Medulla oblongata (tissue), 1 donor: ENCODE measurements at regions not wholly inside any gene's neighbourhood (a gene's known extent, or its start where the extent isn't known, plus 50 kb on each side); places are given as distances from the start of the nearest gene placed in this dataset.

Experiments used
- DNase-seq: peaks from one replicate; pipeline ENCODE4 v3.0.0-alpha.2; 2015; ENCODE audit errors: extremely low spot score

DNA sequence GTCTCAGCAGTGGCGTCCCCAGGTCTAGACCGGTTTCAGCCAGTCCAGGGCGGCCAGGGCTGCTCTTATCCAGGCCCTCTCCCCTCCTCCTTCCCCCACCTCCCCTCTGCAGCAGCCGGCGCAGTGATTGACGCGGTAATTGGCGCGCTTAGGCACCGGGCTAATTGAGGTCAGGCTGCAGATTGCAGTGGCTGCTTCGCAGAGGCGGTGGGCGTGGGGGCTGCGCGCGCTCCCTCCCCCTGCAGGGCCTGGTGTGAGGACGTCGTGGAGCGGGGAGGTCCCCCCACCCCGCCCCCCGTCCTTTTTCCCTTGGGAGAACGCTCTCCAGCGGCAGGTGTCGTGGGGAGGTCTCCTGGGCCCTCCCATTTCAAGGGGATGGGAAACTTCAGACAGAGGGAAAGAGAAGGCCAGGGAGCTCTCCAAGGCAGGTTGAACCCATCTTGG, 70.4 kb upstream of the BLCAP start:
- DNase-seq = no peak

DNA sequence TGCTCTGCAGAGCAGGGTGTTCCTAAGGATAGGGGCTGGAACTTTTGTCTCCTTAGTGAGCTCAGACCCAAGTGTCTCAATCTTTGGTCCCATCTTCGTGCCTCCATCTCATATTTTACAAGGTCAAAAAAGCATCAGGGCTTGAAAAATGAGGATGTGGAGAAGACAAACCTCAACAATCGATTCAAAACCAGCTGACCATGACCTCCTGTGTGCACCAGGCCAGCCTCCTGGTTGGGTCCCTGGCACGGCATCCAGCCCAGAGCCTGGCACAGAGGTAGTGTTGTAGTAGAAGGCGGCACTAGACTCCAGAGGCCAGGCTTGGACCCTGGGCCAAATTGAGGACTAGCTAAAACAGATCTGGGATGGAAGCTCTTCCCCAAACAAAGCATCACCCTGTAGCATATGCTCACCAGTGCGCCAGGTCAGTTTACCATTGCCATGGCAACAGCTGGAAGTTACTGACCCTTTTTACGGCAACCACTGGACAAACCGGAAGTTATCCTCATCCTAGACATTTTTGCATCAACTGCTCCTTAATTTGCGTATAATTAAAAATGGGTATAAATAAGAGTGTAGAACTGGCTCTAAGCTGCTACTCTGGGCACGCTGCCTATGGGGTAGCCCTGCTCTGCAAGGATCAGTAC, 69.3 kb upstream of the BLCAP start:
- DNase-seq = no peak

DNA sequence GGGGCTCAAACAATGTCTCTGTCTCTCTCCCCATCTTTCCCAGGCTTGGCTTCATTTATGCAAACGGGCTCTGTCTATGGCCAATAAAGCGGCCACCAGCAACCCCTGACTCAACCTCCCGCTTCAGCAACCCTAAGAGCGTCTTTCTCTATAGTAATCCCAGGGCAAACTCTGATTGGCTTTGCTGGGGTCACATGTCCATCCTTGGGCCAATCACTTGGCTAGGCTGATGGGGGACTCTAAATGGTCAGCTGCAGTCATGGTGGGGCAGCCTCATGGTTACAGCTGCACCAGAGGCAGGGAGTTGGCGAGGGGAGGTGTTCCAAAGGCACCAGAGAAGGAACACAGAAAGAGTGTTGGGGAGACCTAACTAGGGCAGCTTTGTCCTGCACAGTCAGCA, 68.5 kb upstream of the BLCAP start:
- DNase-seq = no peak

DNA sequence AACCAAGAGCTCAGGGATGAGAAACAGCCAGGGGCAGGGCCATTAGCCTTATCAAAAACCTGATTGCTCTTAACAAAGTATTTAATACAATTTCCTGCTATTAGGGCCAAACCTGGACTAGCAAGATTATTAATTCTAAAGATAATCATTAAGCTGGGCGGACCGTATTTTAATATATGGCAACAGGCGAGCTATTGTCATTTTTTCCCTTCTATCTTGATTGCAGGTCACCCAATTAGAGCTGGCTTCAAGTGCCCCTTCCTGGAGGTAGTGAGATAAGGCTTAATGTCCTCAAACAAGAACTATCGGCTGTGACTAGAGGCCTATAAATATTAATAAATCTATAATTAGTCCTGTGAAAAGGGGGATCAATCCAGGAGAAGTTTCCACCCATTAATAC, 66.0 kb upstream of the BLCAP start:
- DNase-seq = no peak

DNA sequence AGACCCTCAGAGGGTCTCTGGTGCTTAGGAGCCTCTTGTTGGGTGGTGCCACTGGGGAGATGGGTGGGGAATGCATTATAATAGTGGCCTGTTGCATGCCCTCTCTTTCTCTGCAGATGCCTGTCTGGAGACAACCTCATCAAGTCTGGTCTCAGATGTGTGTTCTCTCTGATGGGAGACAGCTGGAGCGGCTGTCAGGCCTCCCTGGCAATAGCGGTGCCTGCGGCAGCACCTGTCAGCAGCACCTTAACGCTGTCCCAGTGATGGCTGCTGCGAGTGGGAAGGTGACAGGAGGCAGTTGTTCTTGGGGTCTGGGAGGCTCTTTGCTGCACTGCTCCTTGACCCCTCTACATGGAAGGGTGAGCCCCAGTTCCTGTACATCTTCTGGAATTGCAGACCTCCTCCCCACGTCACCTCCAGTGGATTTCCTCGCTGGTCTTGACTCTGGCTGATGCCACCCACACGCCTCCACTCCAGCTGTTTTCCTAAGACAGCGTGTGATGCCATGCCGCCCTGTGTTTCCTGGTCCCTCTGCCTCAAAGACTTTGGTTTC, 63.3 kb upstream of the BLCAP start:
- DNase-seq = no peak

DNA sequence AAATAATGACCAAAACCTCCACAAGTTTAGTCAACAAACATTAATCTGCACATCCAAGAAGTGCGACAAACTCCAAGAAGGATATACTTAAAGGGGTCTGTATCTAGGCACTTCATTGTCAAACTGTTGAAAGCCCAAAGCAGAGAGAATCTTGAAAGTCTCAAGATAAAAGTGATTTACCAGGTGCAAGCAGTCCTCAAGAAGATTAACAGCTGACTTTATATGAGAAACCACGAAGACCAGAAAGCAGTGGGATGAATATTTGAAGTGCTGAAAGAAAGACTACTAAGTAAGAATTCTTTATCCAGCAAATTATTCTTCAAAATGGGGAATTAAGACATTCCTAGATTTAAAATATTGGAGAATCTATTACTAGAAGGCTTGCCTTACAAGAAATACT, 58.4 kb upstream of the BLCAP start:
- no peak for DNase-seq

DNA sequence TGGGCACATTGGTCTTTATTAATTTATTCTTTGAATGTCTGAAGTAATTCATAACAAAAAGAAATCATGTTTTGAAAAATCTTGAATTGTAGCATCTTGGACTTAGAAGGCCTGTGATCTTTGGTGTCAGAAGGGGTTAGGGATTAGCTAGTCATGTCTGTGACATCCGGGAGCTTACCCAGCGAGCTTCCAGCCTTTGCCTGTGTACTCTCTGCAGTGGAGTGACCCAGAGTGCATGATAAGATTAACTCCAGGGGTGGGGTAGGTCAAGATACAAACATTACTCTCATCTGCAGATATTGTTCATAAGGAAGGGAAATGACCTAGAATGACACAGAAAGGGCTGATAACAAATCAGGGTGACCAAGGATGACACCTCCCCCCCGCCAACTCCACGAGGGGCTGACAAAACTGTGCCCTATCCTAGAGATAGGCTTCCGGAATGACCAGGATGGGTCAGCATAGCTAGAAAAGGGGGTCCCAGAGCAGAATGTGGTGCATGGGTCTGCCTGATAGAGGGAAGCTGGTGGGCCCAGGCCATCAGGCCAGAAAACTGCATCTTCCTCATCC, 56.6 kb upstream of the BLCAP start:
- DNase-seq = no peak

DNA sequence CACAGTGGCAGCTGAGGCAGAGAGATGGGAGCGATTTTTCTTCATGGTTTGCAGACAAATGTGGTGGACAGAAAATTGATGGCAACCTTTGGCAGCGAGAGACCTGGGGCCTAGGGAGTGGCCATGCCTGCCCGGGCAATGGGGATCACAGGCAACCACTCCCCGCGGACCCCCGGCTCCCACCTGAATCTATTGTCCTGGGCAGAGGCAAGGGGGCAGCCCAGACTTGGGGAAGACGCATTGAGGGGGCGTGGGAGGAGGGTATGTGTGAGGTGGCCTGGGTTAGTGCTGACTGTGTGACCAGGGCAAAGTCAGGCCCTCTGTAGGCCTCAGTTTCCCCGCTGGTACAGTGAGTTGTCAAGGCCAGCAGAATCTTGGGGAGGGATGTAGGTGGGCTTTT, 53.6 kb upstream of the BLCAP start:
- DNase-seq = no peak

DNA sequence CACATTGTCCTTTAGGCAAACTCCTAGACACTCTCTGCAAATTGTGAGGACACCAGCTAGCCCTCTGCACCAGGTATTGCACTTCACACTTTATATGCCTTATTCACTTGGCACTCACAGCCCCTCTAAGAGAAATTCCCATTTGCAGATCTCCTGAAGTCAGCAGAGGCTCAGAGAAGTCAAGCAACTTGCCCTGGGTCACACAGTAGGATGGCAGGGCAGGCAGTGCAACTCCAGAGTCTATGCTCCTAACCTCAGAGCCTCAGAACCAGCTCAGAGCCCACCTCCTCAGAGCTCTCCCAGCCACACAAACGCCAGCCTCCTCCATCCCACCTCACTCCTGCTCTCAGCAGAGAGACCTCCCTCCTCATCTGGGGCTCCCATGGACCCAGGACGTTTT, 52.4 kb upstream of the BLCAP start:
- DNase-seq = no peak

DNA sequence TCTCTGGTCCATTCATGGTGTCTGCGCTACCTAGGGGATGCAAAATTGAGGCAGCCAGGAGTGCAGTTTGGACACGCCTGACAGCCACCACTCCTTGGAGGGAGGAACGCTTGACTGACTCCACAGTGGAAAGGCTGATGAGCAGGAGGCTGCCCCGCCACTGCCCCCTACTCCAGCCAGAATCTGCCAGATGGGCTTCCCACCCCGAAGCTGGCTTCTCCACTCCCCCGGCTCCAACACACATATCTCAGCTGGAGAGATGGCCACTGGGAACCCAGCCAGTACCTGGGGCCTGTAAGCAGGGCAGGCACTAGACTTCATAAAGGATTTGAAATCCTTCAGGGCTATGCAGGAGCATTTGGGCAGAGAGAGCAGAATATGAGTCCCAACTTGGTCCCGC, 51.4 kb upstream of the BLCAP start:
- no peak for DNase-seq

DNA sequence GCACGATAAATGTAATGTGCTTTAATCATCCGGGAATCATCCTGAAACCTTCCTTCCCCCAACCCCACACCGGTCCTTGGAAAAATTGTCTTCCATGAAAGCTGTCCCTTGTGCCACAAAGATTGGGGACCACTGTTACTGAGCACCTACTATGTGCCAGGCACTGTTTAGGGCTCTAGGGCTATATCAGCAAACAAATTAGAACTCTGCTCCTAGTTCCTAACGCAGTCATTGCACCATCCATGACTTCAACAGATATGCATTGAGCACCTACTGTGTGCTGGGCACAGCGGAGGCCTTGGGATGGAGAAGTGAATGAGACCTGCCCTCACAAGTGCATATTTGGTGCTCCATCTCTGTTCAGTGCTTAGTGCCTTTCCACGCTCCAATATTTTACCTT, 50.3 kb upstream of the BLCAP start:
- DNase-seq = no peak
